Gastrocnemius medialis (tissue), 4 donors: ENCODE measurements at regions not wholly inside any gene's neighbourhood (a gene's known extent, or its start where the extent isn't known, plus 50 kb on each side); places are given as distances from the start of the nearest gene placed in this dataset.

Experiments
- CTCF ChIP-seq, 5 experiments: fragments of 450-650 bp in 3 of 5; fragments of 200-600 bp in 2 of 5; sonication (generic) in 2 of 5; IDR thresholded peaks in 4 of 5; conservative IDR thresholded peaks in 1 of 5; 1 replicate in 4 of 5; 2 replicates in 1 of 5; pipeline ENCODE4 v1.5.1; 2016 to 2019; ENCODE audit warnings: antibody characterized with exemption in 5 of 5, mild to moderate bottlenecking in 3 of 5, moderate library complexity in 3 of 5
- POLR2A ChIP-seq, 2 donors: fragments of 450-650 bp; IDR thresholded peaks; one replicate each; pipeline ENCODE4 v1.6.1; 2017; ENCODE audit warnings: antibody characterized with exemption in 2 of 2, mild to moderate bottlenecking in 2 of 2, moderate library complexity in 2 of 2

- no peak for TF ChIP-seq CTCF (IDR thresholded peaks at IDR 0.05 in 4 of 5, conservative IDR thresholded peaks at IDR 0.05 in 1 of 5)
- TF ChIP-seq POLR2A (IDR thresholded peaks at IDR 0.05) = no peak
Measured at GRCh38 chr4:10239982-10240654, 123.5 kb upstream of the WDR1 start.
